ENCODE measurements at regions not wholly inside any gene's neighbourhood (a gene's known extent, or its start where the extent isn't known, plus 50 kb on each side); places are given as distances from the start of the nearest gene placed in this dataset.

DNA sequence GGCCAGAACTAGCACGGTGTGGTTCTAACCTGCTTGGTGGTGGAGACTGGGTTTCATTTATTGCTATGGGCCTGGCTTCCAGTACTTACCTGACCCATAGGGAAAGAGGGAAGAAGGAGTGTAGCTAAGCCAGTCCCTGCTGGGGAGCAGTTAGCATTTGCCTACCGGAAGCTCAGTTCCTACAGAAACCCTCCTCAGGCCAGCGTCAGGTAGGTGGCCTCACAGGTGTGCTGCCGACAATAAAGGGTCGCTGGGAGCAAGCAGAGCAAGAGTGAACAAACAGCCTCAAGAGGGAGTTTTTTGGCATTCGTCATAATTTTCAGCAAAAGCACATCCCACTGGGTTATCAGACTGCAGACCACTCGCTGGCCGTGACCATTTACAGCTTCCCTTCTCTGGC lies 740.6 kb upstream of the TENM3 start:
- intact Hi-C loops (cut with DNase I): no loop called here
- DNase-seq (no peak), ATAC-seq (no peak)

DNA sequence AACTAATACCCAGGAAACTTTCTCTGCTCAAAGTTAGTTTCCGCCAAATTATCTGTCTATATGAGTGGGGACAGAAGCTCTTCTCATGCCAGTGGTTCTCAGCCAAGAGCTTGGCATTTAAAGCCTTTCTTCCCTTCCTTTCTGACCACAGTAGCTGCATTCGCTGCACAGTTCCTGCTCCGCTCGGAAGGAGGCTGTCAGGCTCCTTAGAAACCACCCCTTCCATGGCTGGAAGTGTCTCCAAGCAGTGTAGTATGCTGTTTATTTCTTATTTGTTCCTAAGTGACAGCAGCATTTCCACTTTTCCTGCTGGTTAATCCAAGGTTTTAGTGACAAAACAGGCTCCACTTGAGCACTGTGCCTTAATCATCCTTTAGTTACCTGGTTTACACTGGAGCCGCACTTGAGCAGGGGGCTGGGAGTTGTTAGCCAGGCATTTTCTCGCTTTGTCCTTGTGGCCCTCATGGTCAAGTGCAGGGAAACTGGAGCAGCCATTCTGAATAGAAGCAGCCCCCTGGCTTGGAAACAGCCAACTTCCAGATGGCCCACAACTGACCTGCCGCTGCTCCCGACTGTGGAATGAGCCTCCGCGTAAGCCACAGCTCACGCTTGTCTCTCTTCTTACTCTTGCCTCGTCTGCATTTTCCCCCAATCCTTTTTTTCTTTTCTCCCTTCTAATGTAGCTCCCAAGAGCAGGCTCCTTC lies 739.4 kb upstream of the TENM3 start:
- no peak for DNase-seq
- no peak for ATAC-seq
- intact Hi-C loops (cut with DNase I): no loop called here

GRCh38 chr4:181504924-181505323 lies 738.3 kb upstream of the TENM3 start:
- intact Hi-C loops (cut with DNase I): no loop called here
- DNase-seq: no peak
- ATAC-seq: no peak

- intact Hi-C loops (cut with DNase I): no loop called here
- no peak for ATAC-seq
These were observed 735.9 kb upstream of the TENM3 start for GRCh38 chr4:181507180-181507835.

DNA sequence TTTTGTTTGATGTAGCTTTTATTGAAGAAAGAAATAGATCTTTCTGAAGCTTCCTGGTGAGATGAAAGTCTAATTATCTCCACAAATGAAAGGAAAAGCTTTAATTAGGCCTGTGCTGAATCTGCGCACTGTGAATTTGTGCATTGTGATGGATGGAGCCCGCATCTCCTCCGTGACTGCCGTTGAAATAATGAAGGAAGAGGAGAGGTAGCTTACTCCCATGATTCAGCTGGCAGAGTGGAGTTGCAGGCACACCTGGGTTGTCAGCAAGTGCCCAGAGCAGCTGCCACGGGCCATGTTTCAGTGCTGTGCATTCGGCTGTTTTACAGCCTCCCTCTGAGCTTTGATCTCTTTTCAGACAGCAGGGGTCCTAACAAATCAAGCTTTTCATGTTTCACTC lies 735.3 kb upstream of the TENM3 start:
- ATAC-seq (no peak), DNase-seq (no peak)
- intact Hi-C loops (cut with DNase I): no loop called here

More at GRCh38 chr4:181507180-181507835, 735.9 kb upstream of the TENM3 start:
- DNase-seq: no peak

- no peak for ATAC-seq
- intact Hi-C loops (cut with DNase I): no loop called here
- no peak for DNase-seq
These were observed 734.6 kb upstream of the TENM3 start for GRCh38 chr4:181508601-181509000.

DNA sequence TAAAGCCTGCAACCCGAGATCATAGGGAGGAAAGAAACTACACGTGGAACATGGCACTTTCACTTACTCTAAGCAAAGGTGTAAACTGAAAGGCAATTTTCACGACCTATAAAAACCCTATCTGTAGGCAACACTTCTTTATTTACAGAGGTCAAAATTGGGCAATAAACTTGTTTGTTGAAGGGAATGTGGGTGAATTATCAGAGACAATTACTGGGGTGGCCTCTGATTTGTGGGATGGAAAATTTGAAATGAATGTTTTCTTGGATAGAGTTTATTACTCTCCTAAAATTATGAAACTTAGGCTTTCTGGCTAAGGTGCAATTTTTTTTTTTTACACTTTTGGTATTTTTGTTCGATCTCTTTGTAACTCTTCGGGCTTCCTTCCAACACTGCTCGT lies 734.1 kb upstream of the TENM3 start:
- DNase-seq (no peak), ATAC-seq (no peak)
- intact Hi-C loops (cut with DNase I): no loop called here

DNA sequence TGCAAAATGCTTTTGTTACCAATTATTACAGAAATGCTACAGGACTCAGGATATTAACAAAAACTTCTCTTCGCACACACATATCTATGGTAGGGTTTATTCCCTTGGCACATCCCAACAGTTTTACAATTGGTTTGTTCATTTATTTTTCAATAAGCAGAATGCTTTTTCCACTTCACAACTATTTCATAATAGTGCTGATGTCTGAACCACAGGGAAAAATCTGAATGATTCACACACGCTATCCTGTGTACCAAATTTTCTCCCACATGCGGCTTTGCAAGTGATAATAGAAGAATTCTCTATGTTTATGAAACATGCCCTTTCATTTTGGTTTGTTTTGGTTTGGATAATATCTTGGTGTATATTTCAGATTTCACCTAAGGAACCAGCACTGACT lies 725.7 kb upstream of the TENM3 start:
- ATAC-seq (no peak), DNase-seq (no peak)
- intact Hi-C loops (cut with DNase I): no loop called here

- no peak for ATAC-seq
- intact Hi-C loops (cut with DNase I): no loop called here
- no peak for DNase-seq
These were observed 722.4 kb upstream of the TENM3 start for GRCh38 chr4:181520790-181521189.

DNA sequence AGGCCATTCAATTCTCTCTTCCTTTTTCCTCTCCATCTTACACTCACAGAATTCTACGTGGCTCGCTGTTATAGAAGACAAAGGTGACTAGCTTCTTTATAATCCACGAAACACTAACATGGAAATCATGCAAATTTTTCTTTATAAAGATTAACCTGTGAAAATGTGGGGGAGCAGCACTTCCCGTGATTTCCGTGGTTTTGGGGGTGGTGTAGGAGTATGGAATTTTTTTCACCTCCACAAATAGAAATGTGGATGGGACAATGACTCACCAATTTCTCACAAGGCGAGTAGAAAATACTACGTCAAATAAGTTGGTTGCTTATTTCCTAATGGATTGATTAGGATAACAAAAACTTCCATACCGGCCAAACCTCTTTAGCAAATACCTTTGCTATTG lies 719.2 kb upstream of the TENM3 start:
- intact Hi-C loops (cut with DNase I): no loop called here
- DNase-seq (no peak), ATAC-seq (no peak)

DNA sequence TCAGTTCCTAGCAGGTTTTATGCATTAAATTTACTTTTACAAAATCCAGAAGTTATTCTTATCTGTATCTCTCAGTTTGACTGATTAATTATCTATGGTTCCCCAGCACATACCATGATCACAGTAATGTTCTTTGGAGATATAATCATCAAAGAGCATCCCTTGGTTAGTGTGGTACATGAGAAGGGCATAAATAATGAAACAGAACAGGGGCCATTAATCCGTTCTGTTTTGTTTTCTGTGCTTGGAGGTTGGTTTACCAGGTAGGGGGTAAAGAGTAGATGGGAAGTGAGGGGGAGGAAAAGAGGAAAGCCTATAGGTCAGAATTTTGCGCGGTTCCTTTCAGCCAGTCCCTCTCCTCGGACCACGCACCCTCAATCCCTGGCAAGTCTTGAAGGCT lies 718.7 kb upstream of the TENM3 start:
- intact Hi-C loops (cut with DNase I): no loop called here
- ATAC-seq (no peak), DNase-seq (no peak)

DNA sequence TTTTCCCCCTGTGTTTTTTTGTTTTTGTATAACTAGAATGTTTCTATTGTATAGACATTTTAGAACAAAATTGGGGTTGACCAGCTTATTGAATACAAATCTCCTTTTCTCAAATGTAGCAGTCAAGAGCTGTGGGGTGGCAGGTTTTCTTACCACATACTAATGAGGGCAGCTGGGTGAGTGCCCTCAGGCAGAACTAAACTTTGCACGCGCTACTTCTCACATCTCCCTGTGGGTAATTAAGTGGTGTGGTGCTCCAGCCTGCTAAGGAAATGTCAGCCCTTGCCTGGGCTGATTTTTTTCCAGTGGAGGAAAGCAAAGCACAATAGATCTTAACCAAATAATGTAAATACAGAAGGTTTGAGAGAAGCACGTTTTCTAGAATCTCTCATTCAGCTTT lies 717.6 kb upstream of the TENM3 start:
- intact Hi-C loops (cut with DNase I): loop anchor here in 1 of 2 donors (5.0 kb wide), 1 partner anchor 378 kb away; no protein-coding TSS in a partner anchor
- ATAC-seq: no peak
- no peak for DNase-seq

GRCh38 chr4:181528570-181529184 lies 714.5 kb upstream of the TENM3 start:
- intact Hi-C loops (cut with DNase I): loop anchor here (2.0 to 5.0 kb wide), 2 partner anchors 381 to 386 kb away; no protein-coding TSS in a partner anchor
- peak; percentile 65 to 67 for ATAC-seq
- DNase-seq: peak; percentile 42

DNA sequence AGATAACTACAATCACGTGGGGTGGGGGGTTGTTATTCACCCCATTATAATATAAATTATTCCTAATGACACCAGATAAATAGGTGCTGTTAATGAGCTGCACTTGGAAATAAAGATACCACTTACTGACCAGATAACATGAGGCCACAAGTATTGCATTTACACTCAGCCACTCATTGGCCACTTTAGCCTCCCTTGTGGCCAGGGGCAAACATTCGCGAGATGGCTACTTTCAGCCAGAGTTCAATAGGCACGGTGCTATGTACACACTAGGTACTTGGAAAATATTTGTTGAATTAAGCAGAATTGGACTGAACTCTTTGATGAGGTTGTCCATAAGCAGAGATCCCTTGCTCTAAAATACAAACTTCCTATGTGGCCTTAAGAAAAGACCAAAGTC lies 713.7 kb upstream of the TENM3 start:
- no peak for ATAC-seq
- intact Hi-C loops (cut with DNase I): loop anchor here (2.0 to 5.0 kb wide), 2 partner anchors 382 to 387 kb away; no protein-coding TSS in a partner anchor
- DNase-seq: no peak

- ATAC-seq (no peak), DNase-seq (no peak)
- intact Hi-C loops (cut with DNase I): no loop called here
These were observed 706.9 kb upstream of the TENM3 start for GRCh38 chr4:181536196-181536746.

DNA sequence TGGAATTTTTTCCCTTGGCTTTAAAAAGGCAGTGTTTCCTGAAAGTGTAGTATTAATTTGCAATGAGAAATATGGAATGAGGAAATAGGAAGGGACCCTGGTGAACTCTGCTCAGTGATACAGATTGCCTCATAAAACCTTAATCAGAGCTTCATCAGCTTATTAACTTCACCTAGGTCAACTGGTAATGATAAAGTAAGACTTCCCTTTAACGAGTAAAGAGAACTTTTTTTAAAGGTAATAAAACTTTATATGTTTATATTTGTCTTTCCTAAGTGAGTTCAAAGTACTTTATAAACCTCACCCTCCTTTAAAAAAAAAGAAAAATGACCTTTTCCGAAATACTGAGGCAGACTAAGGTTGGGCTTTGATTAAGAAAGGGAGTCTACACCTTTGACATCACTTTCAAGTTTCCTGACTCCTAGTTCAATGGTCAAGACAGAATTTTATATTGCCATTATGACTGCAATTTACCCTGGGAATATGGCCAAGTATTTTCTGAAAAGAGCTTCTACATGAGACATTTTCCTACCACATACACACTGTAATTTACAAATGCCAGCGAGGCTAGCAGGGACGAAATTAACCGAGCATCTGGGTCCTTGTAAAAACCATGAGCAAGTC lies 706.3 kb upstream of the TENM3 start:
- intact Hi-C loops (cut with DNase I): no loop called here
- DNase-seq (no peak), ATAC-seq (no peak)

- DNase-seq (no peak), ATAC-seq (no peak)
- intact Hi-C loops (cut with DNase I): no loop called here
These were observed 704.8 kb upstream of the TENM3 start for GRCh38 chr4:181538431-181538830.

DNA sequence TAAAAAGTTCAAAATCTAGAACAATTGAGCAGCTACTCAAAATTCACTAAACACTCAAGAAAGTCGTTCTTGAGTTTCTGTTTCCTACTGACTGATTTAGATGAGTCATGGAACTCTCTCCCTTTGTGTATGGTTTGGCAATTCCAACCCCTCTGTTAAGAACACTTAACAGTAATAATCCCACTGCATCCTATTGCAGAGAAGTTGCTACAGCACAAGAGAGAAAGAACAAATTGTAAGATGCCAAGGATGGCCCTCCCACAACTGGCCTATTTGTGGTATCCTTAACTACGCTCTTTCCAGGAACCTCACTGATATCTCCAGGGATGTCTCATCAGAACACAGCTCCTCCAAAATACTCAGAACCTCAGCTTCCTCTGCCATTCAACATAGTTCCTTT lies 701.8 kb upstream of the TENM3 start:
- no peak for ATAC-seq
- no peak for DNase-seq
- intact Hi-C loops (cut with DNase I): no loop called here

GRCh38 chr4:181548873-181549575 lies 694.2 kb upstream of the TENM3 start:
- no peak for DNase-seq

More at GRCh38 chr4:181548873-181549575, 694.2 kb upstream of the TENM3 start:
- intact Hi-C loops (cut with DNase I): no loop called here
- no peak for ATAC-seq
